ENCODE measurements at regions not wholly inside any gene's neighbourhood (a gene's known extent, or its start where the extent isn't known, plus 50 kb on each side); places are given as distances from the start of the nearest gene placed in this dataset.
A peak's percentile ranks its signal among the peaks of the same experiment; 100 is the strongest.

DNA sequence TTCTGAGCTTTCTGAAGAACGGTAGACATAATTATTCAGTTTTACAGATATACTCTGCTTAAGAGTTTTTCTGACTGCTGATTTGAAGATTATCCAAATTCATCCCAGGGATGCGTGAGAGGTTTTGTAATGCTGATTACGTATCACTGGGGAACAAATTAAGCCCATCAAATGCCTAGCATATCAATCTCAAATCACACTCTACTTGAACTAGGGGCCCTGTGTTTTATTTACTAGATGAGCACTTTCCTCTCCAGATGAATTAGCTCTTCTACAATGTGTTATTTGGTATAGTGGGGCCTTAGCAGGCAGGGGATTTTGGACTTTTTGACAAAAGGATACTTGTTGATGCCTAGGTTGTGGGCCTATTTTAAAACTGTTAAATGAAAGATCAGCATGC is 177.9 kb downstream of the JRKL start:
- peak overlapping the region; percentile 61 for H3K4me3 ChIP-seq (ENCODE audit: insufficient read depth, low read length)
- H3K4me1 ChIP-seq (ENCODE audit: insufficient read depth, low read length) = no peaks in the 10 kb centered on the region
- H3K27ac ChIP-seq (ENCODE audit: low read depth, low read length) = no peak overlapping the region
- H3K27me3 ChIP-seq (ENCODE audit: insufficient read depth, low read length) = no peaks in the 10 kb centered on the region
- H3K9me3 ChIP-seq (ENCODE audit: low read depth, low read length) = no peaks in the 10 kb centered on the region
- no peaks in the 10 kb centered on the region for H4K20me1 ChIP-seq (ENCODE audit: insufficient read depth, low read length)
- H3K36me3 ChIP-seq (ENCODE audit: insufficient read depth, low read length) = no peaks in the 10 kb centered on the region
- TF ChIP-seq, protein P1, sequence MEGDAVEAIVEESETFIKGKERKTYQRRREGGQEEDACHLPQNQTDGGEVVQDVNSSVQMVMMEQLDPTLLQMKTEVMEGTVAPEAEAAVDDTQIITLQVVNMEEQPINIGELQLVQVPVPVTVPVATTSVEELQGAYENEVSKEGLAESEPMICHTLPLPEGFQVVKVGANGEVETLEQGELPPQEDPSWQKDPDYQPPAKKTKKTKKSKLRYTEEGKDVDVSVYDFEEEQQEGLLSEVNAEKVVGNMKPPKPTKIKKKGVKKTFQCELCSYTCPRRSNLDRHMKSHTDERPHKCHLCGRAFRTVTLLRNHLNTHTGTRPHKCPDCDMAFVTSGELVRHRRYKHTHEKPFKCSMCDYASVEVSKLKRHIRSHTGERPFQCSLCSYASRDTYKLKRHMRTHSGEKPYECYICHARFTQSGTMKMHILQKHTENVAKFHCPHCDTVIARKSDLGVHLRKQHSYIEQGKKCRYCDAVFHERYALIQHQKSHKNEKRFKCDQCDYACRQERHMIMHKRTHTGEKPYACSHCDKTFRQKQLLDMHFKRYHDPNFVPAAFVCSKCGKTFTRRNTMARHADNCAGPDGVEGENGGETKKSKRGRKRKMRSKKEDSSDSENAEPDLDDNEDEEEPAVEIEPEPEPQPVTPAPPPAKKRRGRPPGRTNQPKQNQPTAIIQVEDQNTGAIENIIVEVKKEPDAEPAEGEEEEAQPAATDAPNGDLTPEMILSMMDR (IDR thresholded peaks at IDR 0.05; ENCODE audit: extremely low read depth, low read depth, low read length) = no peak
- H3K79me2 ChIP-seq (ENCODE audit: insufficient read depth, low read length) = no peaks in the 10 kb centered on the region
- peak overlapping the region; percentile 49 for H3K4me2 ChIP-seq (ENCODE audit: insufficient read depth, low read length)
- H2AFZ ChIP-seq (ENCODE audit: low read length) = peak overlapping the region; percentile 76
- no peak for DNase-seq (ENCODE audit: insufficient read length, low spot score, missing footprints)

DNA sequence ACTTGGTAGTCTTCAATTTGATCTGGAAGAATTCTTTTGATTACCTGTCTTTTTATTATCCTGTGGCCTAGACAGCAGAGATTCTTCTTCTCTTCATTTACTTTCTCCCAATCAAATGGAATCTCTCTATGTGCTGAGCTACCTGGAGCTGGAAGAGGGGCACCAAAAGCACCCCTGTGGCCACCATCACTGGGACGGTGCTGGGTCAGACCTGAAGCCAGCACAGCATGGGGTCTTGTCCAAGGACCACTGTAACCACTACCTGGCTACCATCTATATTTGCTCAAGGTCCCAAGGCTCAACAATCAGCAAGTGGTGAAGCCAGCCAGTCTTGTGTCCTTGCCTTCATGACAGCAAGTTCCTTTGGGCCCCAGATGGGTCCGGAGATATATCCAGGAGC is 186.6 kb downstream of the JRKL start:
- H3K9me3 ChIP-seq (ENCODE audit: low read depth, low read length) = no peaks in the 10 kb centered on the region
- TF ChIP-seq, protein P1 (IDR thresholded peaks at IDR 0.05; ENCODE audit: extremely low read depth, low read depth, low read length) = no peak
- H4K20me1 ChIP-seq (ENCODE audit: insufficient read depth, low read length) = no peaks in the 10 kb centered on the region
- H3K27ac ChIP-seq (ENCODE audit: low read depth, low read length) = no peak overlapping the region
- DNase-seq (ENCODE audit: insufficient read length, low spot score, missing footprints) = no peak
- H3K4me3 ChIP-seq (ENCODE audit: insufficient read depth, low read length) = no peak overlapping the region
- H3K27me3 ChIP-seq (ENCODE audit: insufficient read depth, low read length) = no peaks in the 10 kb centered on the region
- no peaks in the 10 kb centered on the region for H3K36me3 ChIP-seq (ENCODE audit: insufficient read depth, low read length)
- H2AFZ ChIP-seq (ENCODE audit: low read length) = no peak overlapping the region
- H3K4me2 ChIP-seq (ENCODE audit: insufficient read depth, low read length) = no peak overlapping the region
- no peaks in the 10 kb centered on the region for H3K4me1 ChIP-seq (ENCODE audit: insufficient read depth, low read length)
- no peaks in the 10 kb centered on the region for H3K79me2 ChIP-seq (ENCODE audit: insufficient read depth, low read length)

GRCh38 chr11:96578379-96578778 is 188.6 kb downstream of the JRKL start:
- no peak overlapping the region for H2AFZ ChIP-seq (ENCODE audit: low read length)
- DNase-seq (ENCODE audit: insufficient read length, low spot score, missing footprints) = no peak
- no peak overlapping the region for H3K27ac ChIP-seq (ENCODE audit: low read depth, low read length)
- no peaks in the 10 kb centered on the region for H3K27me3 ChIP-seq (ENCODE audit: insufficient read depth, low read length)
- H3K4me2 ChIP-seq (ENCODE audit: insufficient read depth, low read length) = no peak overlapping the region
- H3K36me3 ChIP-seq (ENCODE audit: insufficient read depth, low read length) = no peaks in the 10 kb centered on the region
- no peaks in the 10 kb centered on the region for H4K20me1 ChIP-seq (ENCODE audit: insufficient read depth, low read length)
- no peaks in the 10 kb centered on the region for H3K4me1 ChIP-seq (ENCODE audit: insufficient read depth, low read length)
- no peak overlapping the region for H3K4me3 ChIP-seq (ENCODE audit: insufficient read depth, low read length)
- TF ChIP-seq, protein P1 (IDR thresholded peaks at IDR 0.05; ENCODE audit: extremely low read depth, low read depth, low read length) = no peak
- no peaks in the 10 kb centered on the region for H3K9me3 ChIP-seq (ENCODE audit: low read depth, low read length)
- H3K79me2 ChIP-seq (ENCODE audit: insufficient read depth, low read length) = no peaks in the 10 kb centered on the region

GRCh38 chr11:96579656-96580055 is 189.8 kb downstream of the JRKL start:
- H4K20me1 ChIP-seq (ENCODE audit: insufficient read depth, low read length) = no peaks in the 10 kb centered on the region
- H2AFZ ChIP-seq (ENCODE audit: low read length) = no peak overlapping the region
- no peak overlapping the region for H3K4me2 ChIP-seq (ENCODE audit: insufficient read depth, low read length)
- no peaks in the 10 kb centered on the region for H3K36me3 ChIP-seq (ENCODE audit: insufficient read depth, low read length)
- H3K4me3 ChIP-seq (ENCODE audit: insufficient read depth, low read length) = no peak overlapping the region
- TF ChIP-seq, protein P1 (IDR thresholded peaks at IDR 0.05; ENCODE audit: extremely low read depth, low read depth, low read length) = no peak
- H3K27me3 ChIP-seq (ENCODE audit: insufficient read depth, low read length) = no peaks in the 10 kb centered on the region
- DNase-seq (ENCODE audit: insufficient read length, low spot score, missing footprints) = no peak
- no peak overlapping the region for H3K27ac ChIP-seq (ENCODE audit: low read depth, low read length)
- H3K79me2 ChIP-seq (ENCODE audit: insufficient read depth, low read length) = no peaks in the 10 kb centered on the region
- no peaks in the 10 kb centered on the region for H3K4me1 ChIP-seq (ENCODE audit: insufficient read depth, low read length)
- no peaks in the 10 kb centered on the region for H3K9me3 ChIP-seq (ENCODE audit: low read depth, low read length)

Data from osteoblast (primary cell).